ENCODE measurements at regions not wholly inside any gene's neighbourhood (a gene's known extent, or its start where the extent isn't known, plus 50 kb on each side); places are given as distances from the start of the nearest gene placed in this dataset.

- TF ChIP-seq CTCF (IDR thresholded peaks at IDR 0.05; ENCODE audit: insufficient read depth, low read depth, low read length) (no peak), EZH2 (IDR thresholded peaks at IDR 0.05; ENCODE audit: insufficient read depth, low read length) (no peak)
These were observed 77.1 kb downstream of the XCL2 start for GRCh38 chr1:168466714-168467131.
